GM12892 (cell line): ENCODE measurements at regions not wholly inside any gene's neighbourhood (a gene's known extent, or its start where the extent isn't known, plus 50 kb on each side); places are given as distances from the start of the nearest gene placed in this dataset.
"Not testable (repeated sequence)": the region's sequence is repeated elsewhere in the genome, so short reads cannot be mapped to it uniquely, and the experiment has no call there.

Source experiments
- POLR2A ChIP-seq: IDR thresholded peaks from 2 replicates; pipeline ENCODE4 v1.6.1; 2011; ENCODE audit warnings: low read depth, low read length, control low read depth
- POLR2AphosphoS5 ChIP-seq: IDR thresholded peaks from 2 replicates; pipeline ENCODE4 v1.6.1; 2011; ENCODE audit warnings: low read depth, low read length, control low read depth
- TAF1 ChIP-seq: IDR thresholded peaks from 2 replicates; pipeline ENCODE4 v1.6.1; 2011; ENCODE audit warnings: low read depth, mild to moderate bottlenecking, control low read depth, low read length, borderline replicate concordance

DNA sequence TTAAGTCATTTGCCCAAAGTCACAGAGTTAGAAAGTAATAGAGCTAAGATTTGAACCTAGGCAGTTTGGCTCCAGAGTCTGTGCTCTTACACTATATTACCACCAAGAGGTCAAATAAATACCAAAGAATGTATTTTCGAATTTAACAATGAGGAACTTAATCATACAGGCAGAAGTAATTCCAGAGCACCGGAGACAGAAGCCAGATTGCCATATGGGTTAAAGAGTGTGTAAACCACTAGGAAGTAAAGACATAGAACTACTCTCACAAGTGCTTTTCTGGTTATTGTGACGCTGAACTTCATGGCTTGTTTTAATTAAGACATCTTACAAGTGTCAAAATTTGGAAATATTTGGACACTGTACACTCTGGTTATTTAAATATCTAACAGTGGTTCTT lies 114.5 kb upstream of the NBPF19 start:
- TF ChIP-seq POLR2A, POLR2AphosphoS5, TAF1: not testable (repeated sequence)
